Activated CD8-positive, alpha-beta T cell treated with anti-CD3 and anti-CD28 coated beads for 36 hours (primary cell): ENCODE measurements at regions not wholly inside any gene's neighbourhood (a gene's known extent, or its start where the extent isn't known, plus 50 kb on each side); places are given as distances from the start of the nearest gene placed in this dataset.
"Not testable (repeated sequence)": the region's sequence is repeated elsewhere in the genome, so short reads cannot be mapped to it uniquely, and the experiment has no call there.

Source experiments
- ATAC-seq: fragments of 200-7000 bp; cut with Tn5 transposase; one replicate; pipeline ENCODE4 v1.10.0; 2021; ENCODE audit warnings: mild to moderate bottlenecking, moderate library complexity
- CTCF ChIA-PET: fragments of 350-600 bp; sonication (Branson Sonifier 250); formaldehyde crosslinking; loops from one replicate; lab custom pipeline; 2021; ENCODE audit warnings: antibody characterized with exemption; lab: Charles Lee
- POLR2A ChIA-PET: fragments of 350-600 bp; sonication (Branson Sonifier 250); formaldehyde crosslinking; loops from one replicate; lab custom pipeline; 2021; ENCODE audit warnings: antibody characterized with exemption; lab: Charles Lee
- DNase-seq: peaks from one replicate; pipeline ENCODE4 v3.0.0-alpha.2; 2020
- H3K27ac Mint-ChIP-seq: one replicate; pipeline ENCODE4 v1.8.0; 2021; ENCODE audit warnings: mild to moderate bottlenecking, mixed read lengths
- H3K27me3 Mint-ChIP-seq: one replicate; pipeline ENCODE4 v1.8.0; 2021; ENCODE audit warnings: mixed read lengths
- H3K36me3 Mint-ChIP-seq: one replicate; pipeline ENCODE4 v1.8.0; 2021; ENCODE audit warnings: low read depth, mixed read lengths
- H3K4me1 Mint-ChIP-seq: one replicate; pipeline ENCODE4 v1.8.0; 2021; ENCODE audit warnings: low read depth, mixed read lengths
- H3K4me3 Mint-ChIP-seq: one replicate; pipeline ENCODE4 v1.8.0; 2021; ENCODE audit warnings: mild to moderate bottlenecking, moderate library complexity, mixed read lengths
- H3K9me3 Mint-ChIP-seq: one replicate; pipeline ENCODE4 v1.8.0; 2021; ENCODE audit warnings: mixed read lengths
- CTCF ChIP-seq: fragments of 200-600 bp; IDR thresholded peaks from one replicate; pipeline ENCODE4 v1.8.0; 2022; ENCODE audit warnings: antibody characterized with exemption, mild to moderate bottlenecking
- intact Hi-C: fragments of 100-400 bp; cut with micrococcal nuclease; formaldehyde crosslinking; loops from one replicate; pipeline ENCODE4 v1.10.0; 2022

- DNase-seq (no peak), ATAC-seq (no peak)
- ChIA-PET CTCF (interaction anchor here (1.2 kb wide), 1 partner anchor 9 kb away, joined by 3 read pairs; no protein-coding TSS in a partner anchor), POLR2A (no interaction called here)
- H3K27ac Mint-ChIP-seq: no peak overlapping the region
- H3K4me3 Mint-ChIP-seq: no peak overlapping the region
- intact Hi-C loops: no loop called here
- no peaks in the 10 kb centered on the region for H3K4me1 Mint-ChIP-seq
- TF ChIP-seq CTCF: no peak
- no peaks in the 10 kb centered on the region for H3K36me3 Mint-ChIP-seq
- H3K27me3 Mint-ChIP-seq: peaks cover 9% of the 10 kb centered on the region
- H3K9me3 Mint-ChIP-seq: peaks cover 1% of the 10 kb centered on the region
These were observed 195.2 kb downstream of the TMEM26 start for GRCh38 chr10:61257956-61258496.

DNA sequence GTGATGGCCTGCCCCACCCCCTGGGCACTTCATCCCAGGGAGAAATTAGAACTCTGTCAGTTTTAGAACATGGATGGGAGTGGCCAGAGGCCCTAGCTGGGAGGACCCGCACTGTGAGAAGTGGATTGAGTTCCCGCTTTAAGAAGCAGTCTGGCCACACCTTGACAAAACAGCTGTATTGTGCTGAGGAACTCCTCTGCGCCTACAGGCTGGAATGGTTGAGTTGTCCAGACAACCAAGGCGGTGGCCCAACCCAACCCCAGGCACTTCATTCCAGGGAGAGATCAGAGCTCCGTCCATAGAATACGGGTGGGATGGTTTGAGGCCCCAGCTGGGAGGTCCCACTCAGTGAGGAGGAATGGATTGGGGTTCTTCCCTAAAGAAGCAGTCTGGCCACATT lies 196.0 kb downstream of the TMEM26 start:
- CTCF ChIA-PET: no interaction called here
- no peak overlapping the region for H3K4me3 Mint-ChIP-seq
- no peak for TF ChIP-seq CTCF
- no peaks in the 10 kb centered on the region for H3K4me1 Mint-ChIP-seq
- H3K9me3 Mint-ChIP-seq: peaks cover 1% of the 10 kb centered on the region
- ATAC-seq: no peak
- POLR2A ChIA-PET: no interaction called here
- intact Hi-C loops: no loop called here
- DNase-seq: no peak
- H3K27ac Mint-ChIP-seq: no peak overlapping the region
- H3K27me3 Mint-ChIP-seq: peaks cover 12% of the 10 kb centered on the region
- H3K36me3 Mint-ChIP-seq: no peaks in the 10 kb centered on the region

DNA sequence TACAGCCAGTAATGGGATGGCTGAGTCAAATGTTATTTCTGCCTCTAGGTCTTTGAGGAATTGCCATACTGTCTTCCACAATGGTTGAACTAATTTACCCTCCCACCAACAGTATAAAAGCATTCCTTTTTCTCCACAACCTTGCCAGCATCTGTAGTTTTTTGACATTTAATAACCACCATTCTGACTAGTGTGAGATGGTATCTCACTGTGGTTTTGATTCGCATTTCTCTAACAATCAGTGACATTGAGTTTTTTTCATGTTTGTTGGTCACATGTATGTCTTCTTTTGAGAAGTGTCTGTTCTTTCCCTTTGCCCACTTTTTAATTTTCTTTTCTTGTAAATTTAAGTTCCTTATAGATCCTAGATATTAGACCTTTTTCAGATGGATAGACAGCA lies 200.9 kb downstream of the TMEM26 start:
- H3K27me3 Mint-ChIP-seq, H3K27ac Mint-ChIP-seq, H3K9me3 Mint-ChIP-seq, H3K4me3 Mint-ChIP-seq, ATAC-seq, POLR2A ChIA-PET, DNase-seq, intact Hi-C loops, CTCF ChIA-PET, H3K4me1 Mint-ChIP-seq, H3K36me3 Mint-ChIP-seq: not testable (repeated sequence)

DNA sequence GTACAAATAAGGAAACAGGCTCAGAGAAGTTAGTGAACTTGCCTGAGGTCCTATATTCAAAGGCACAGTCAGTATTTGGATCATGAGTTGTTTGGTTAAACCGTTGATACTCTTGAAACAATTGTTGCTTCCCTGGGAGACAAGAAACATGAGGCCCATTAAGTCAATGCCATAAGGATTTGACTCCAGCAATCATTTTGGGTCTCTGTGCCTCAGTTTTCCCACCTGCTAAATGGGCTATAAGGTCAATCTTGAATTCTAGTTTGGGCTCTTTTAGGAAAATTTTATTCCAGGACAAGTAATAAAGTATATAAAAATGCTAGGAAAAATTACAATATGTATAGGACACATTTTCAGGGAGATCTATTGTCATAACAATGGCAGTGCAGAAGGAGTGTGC lies 202.1 kb downstream of the TMEM26 start:
- Mint-ChIP-seq H3K4me1 (no peaks in the 10 kb centered on the region), H3K27me3 (peaks cover 4% of the 10 kb centered on the region), H3K36me3 (no peaks in the 10 kb centered on the region), H3K27ac (no peak overlapping the region), H3K4me3 (no peak overlapping the region), H3K9me3 (peaks cover 1% of the 10 kb centered on the region)
- ChIA-PET CTCF (no interaction called here), POLR2A (interaction anchor here (0.6 kb wide), 1 partner anchor 138 kb away, joined by 3 read pairs; no protein-coding TSS in a partner anchor)
- intact Hi-C loops: no loop called here
- ATAC-seq (no peak), DNase-seq (no peak)
- no peak for TF ChIP-seq CTCF

DNA sequence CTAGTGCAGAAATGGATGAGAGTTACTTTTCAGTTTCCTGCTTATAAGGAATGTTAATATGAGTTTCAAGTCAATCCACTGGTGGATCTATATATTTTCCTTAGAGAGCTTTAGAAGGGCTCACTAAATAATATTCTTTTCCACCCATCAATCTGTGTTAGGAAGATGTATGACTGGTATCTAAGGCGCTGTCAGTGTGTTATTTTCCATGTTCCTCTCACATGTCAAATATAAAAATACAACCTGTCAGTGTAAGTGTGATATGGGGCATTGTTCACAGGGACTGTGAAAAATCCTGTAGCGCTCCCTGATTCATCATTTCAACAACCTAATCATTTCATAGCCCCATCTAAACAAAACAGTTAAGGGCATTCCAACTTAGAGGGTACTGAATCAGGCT lies 203.1 kb downstream of the TMEM26 start:
- Mint-ChIP-seq H3K27me3 (peaks cover 4% of the 10 kb centered on the region), H3K9me3 (no peaks in the 10 kb centered on the region), H3K4me1 (no peaks in the 10 kb centered on the region), H3K36me3 (no peaks in the 10 kb centered on the region), H3K27ac (no peak overlapping the region), H3K4me3 (no peak overlapping the region)
- no peak for TF ChIP-seq CTCF
- DNase-seq: no peak
- ChIA-PET CTCF (no interaction called here), POLR2A (no interaction called here)
- ATAC-seq: no peak
- intact Hi-C loops: no loop called here
